ENCODE measurements at regions not wholly inside any gene's neighbourhood (a gene's known extent, or its start where the extent isn't known, plus 50 kb on each side); places are given as distances from the start of the nearest gene placed in this dataset.

DNA sequence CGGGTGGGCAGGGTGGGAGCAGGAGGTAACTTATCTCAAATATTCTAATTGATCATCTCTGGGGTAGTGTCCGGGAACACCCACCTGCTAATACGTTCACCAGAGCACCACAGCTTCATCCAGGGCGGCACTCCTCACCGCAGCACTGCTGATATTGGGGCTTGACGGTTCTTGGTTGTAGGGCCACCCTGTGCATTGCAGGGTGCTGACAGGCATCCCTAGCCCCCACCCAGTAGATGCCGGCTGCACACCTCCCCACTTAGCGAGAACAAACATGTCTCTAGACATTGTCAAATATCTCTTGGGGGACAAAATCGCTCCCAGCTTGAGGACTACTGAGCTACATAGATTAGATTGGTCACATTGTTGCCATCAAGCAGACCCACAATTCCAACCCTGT lies 73.9 kb upstream of the WASF3 start:
- no peak for TF ChIP-seq POLR2A (IDR thresholded peaks at IDR 0.05)
- TF ChIP-seq, protein P1, sequence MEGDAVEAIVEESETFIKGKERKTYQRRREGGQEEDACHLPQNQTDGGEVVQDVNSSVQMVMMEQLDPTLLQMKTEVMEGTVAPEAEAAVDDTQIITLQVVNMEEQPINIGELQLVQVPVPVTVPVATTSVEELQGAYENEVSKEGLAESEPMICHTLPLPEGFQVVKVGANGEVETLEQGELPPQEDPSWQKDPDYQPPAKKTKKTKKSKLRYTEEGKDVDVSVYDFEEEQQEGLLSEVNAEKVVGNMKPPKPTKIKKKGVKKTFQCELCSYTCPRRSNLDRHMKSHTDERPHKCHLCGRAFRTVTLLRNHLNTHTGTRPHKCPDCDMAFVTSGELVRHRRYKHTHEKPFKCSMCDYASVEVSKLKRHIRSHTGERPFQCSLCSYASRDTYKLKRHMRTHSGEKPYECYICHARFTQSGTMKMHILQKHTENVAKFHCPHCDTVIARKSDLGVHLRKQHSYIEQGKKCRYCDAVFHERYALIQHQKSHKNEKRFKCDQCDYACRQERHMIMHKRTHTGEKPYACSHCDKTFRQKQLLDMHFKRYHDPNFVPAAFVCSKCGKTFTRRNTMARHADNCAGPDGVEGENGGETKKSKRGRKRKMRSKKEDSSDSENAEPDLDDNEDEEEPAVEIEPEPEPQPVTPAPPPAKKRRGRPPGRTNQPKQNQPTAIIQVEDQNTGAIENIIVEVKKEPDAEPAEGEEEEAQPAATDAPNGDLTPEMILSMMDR (IDR thresholded peaks at IDR 0.05) = no peak

Data from right lobe of liver (tissue), 4 donors.